Spinal cord (tissue), 9 donors: ENCODE measurements at regions not wholly inside any gene's neighbourhood (a gene's known extent, or its start where the extent isn't known, plus 50 kb on each side); places are given as distances from the start of the nearest gene placed in this dataset.

Source experiments
- DNase-seq, 6 donors: peaks; one replicate each; pipeline versions ENCODE4 v3.0.0 to v3.0.0-alpha.2; 2013 to 2015; ENCODE audit warnings: low spot score in 6 of 6, low read depth in 4 of 6
- H3K27ac ChIP-seq: one replicate; pipeline ENCODE4 v1.5.1; 2013; ENCODE audit warnings: low read depth, low read length, control low read depth
- H3K27me3 ChIP-seq: one replicate; pipeline ENCODE4 v1.6.1; 2013; ENCODE audit warnings: low read length; ENCODE audit not compliant: control insufficient read depth, insufficient read depth
- H3K36me3 ChIP-seq: one replicate; pipeline ENCODE4 v1.6.1; 2013; ENCODE audit warnings: low read length; ENCODE audit not compliant: control insufficient read depth, insufficient read depth
- H3K4me1 ChIP-seq: one replicate; pipeline ENCODE4 v1.6.1; 2013; ENCODE audit warnings: low read length; ENCODE audit not compliant: control insufficient read depth, insufficient read depth
- H3K4me3 ChIP-seq: one replicate; pipeline ENCODE4 v1.5.1; 2013; ENCODE audit warnings: low read depth, low read length, control low read depth
- H3K9me3 ChIP-seq: one replicate; pipeline ENCODE4 v1.6.1; 2013; ENCODE audit warnings: low read length; ENCODE audit not compliant: control insufficient read depth, insufficient read depth
- WGBS: methylation state at CpG from one replicate; pipeline ENCODE4 v1.1.5; 2013; ENCODE audit warnings: missing lambda C conversion rate; ENCODE audit not compliant: insufficient coverage; 5-methylcytosine and 5-hydroxymethylcytosine counted together
- donor health status: healthy.

DNA sequence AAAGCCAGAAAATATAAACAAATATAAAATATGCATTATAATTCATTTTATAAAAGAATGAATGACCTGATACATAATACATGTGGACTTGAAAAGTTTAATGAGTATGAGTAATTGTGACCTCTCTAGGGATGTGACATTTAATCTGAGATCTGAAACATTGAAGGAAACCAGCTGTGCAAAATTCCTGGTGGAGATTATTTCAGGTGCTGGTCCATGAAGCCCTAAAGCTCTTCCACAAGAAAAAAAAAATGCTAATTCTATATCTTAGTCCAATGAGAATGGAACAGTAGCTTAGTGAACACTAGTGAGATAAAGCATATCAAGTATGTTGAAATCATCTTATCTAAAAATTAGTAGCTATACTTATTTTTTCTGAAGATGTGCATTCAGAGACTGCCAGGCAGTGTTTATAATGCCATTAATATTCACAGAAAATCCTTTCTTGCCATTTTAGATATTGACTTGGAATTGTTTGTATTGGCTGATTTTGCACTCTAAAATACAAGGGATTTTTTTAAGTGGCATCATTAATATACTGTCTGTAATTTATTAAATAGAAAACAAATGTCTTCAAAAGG is 1485.9 kb downstream of the PLA2G4A start:
- Histone ChIP-seq H3K27me3 (no peaks in the 10 kb centered on the region), H3K4me1 (no peaks in the 10 kb centered on the region), H3K9me3 (no peaks in the 10 kb centered on the region), H3K36me3 (no peaks in the 10 kb centered on the region), H3K27ac (no peak overlapping the region), H3K4me3 (no peak overlapping the region)
- DNase-seq, result no peak

GRCh38 chr1:188317894-188318293 is 1489.1 kb downstream of the PLA2G4A start:
- Histone ChIP-seq H3K9me3 (no peaks in the 10 kb centered on the region), H3K27me3 (no peaks in the 10 kb centered on the region), H3K4me1 (no peaks in the 10 kb centered on the region), H3K36me3 (no peaks in the 10 kb centered on the region), H3K27ac (no peak overlapping the region), H3K4me3 (no peak overlapping the region)
- no peak for DNase-seq

DNA sequence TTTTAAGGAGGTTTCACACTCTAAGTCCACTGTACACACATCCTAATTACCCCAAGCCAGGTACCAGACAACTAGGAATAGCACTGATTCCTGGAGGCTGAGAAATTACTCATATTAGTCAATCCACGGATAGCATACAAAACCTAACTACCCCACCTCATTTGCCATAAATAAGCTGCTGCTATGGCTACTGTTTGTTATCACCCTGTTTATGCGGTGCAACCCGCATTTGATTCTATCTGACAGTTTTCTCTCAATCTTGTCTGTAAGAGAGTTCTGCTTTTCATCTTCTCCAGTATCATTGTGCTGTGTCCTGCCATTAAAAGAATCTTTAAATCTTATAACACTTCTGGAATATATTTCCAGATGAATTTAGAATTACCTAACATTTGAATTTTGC is 1496.5 kb downstream of the PLA2G4A start:
- 95% methylated on average over 3 of the region's 3 CpGs for WGBS
- Histone ChIP-seq H3K36me3 (no peaks in the 10 kb centered on the region), H3K9me3 (no peaks in the 10 kb centered on the region), H3K27me3 (no peaks in the 10 kb centered on the region), H3K27ac (no peak overlapping the region), H3K4me3 (no peak overlapping the region), H3K4me1 (no peaks in the 10 kb centered on the region)
- no peak for DNase-seq

- no peak for DNase-seq
- Histone ChIP-seq H3K4me1 (no peaks in the 10 kb centered on the region), H3K4me3 (no peak overlapping the region), H3K9me3 (peaks cover 2% of the 10 kb centered on the region), H3K36me3 (no peaks in the 10 kb centered on the region), H3K27me3 (no peaks in the 10 kb centered on the region), H3K27ac (no peak overlapping the region)
- 89% methylated on average over 1 of the region's 1 CpG for WGBS
Observed at GRCh38 chr1:188343914-188344313, 1515.2 kb downstream of the PLA2G4A start.

DNA sequence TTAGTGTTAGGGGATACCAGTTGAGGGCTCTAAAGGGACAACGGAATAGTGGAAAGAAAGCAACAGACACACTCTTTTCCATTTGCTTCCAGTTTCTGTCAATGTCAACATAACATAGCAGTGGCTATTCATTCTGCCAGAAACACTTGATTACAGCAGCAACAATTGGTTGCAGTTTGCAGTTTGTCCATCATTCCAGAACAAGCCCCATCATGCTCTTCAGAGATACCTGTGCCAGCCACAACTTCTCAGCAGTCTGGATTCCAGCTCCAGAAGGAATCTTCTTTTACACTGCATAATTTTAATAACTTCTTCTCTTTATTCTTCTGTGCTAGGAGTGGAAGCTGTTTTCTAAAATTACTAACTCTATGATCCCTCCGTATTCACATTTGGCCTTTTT is 1521.4 kb downstream of the PLA2G4A start:
- WGBS, result 88% methylated on average over 1 of the region's 2 CpGs
- no peaks in the 10 kb centered on the region for H3K36me3 ChIP-seq
- H3K27me3 ChIP-seq, result no peaks in the 10 kb centered on the region

DNA sequence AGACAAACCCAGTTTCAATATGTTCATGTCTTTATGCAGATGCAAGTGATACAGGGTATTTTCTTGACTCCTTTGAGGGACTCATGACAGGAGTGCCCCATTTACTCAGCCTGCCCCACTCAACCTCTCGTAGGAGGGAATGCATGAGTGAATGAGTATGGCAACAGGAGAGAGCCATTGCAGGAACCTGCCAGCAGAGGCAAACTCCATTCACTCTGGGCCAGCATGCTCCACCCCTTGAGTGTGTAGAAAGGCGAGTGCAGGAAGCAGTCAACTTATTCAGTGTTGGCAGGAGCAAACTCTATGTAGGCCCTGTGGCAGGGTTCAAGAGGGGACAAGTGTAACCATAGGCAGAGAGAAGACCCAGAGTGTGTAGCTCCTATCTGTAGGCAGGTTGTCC is 1526.3 kb downstream of the PLA2G4A start:
- WGBS, result 88% methylated on average over 1 of the region's 2 CpGs
- H3K4me1 ChIP-seq, result no peaks in the 10 kb centered on the region
- H3K9me3 ChIP-seq, result no peaks in the 10 kb centered on the region
- H3K4me3 ChIP-seq, result no peak overlapping the region
- H3K27ac ChIP-seq, result no peak overlapping the region
- no peaks in the 10 kb centered on the region for H3K36me3 ChIP-seq
- H3K27me3 ChIP-seq, result no peaks in the 10 kb centered on the region
- no peak for DNase-seq

More for the DNA sequence above, 1521.4 kb downstream of the PLA2G4A start:
- no peak for DNase-seq
- Histone ChIP-seq H3K4me3 (no peak overlapping the region), H3K9me3 (no peaks in the 10 kb centered on the region), H3K27ac (no peak overlapping the region), H3K4me1 (no peaks in the 10 kb centered on the region)

GRCh38 chr1:188355847-188356246 is 1527.1 kb downstream of the PLA2G4A start:
- H3K27ac ChIP-seq, result no peak overlapping the region
- H3K27me3 ChIP-seq, result no peaks in the 10 kb centered on the region
- 90% methylated on average over 5 of the region's 5 CpGs for WGBS
- no peak overlapping the region for H3K4me3 ChIP-seq
- DNase-seq, result no peak
- H3K4me1 ChIP-seq, result no peaks in the 10 kb centered on the region
- H3K36me3 ChIP-seq, result no peaks in the 10 kb centered on the region
- H3K9me3 ChIP-seq, result no peaks in the 10 kb centered on the region

GRCh38 chr1:188359315-188359714 is 1530.6 kb downstream of the PLA2G4A start:
- H3K4me3 ChIP-seq, result no peak overlapping the region
- no peaks in the 10 kb centered on the region for H3K27me3 ChIP-seq
- no peak for DNase-seq
- WGBS, result no CpG with 5 or more reads among the region's 4 CpGs
- H3K27ac ChIP-seq, result no peak overlapping the region
- no peaks in the 10 kb centered on the region for H3K9me3 ChIP-seq
- no peaks in the 10 kb centered on the region for H3K36me3 ChIP-seq
- no peaks in the 10 kb centered on the region for H3K4me1 ChIP-seq

DNA sequence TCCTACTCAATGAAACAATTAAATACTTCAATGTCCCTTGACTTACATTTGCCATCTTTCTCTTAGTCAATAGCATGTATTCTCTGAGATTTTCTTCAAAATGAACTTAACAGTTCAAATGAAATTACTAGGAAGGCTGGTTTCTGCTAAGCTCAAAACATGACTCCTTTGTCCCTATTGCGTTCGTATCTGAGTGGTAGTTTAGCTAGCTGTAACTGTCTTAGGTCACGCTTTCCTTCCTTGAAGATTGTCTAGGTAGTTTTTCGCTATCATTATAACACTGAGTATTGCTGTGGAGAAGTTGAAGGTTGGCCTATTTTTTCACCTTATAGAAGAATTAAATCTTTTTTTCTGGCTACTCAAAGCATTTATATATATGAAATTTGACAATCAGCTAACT is 1535.2 kb downstream of the PLA2G4A start:
- H3K36me3 ChIP-seq, result no peaks in the 10 kb centered on the region
- WGBS, result no CpG with 5 or more reads among the region's 4 CpGs
- no peak overlapping the region for H3K4me3 ChIP-seq
- H3K27ac ChIP-seq, result no peak overlapping the region
- no peaks in the 10 kb centered on the region for H3K4me1 ChIP-seq
- H3K9me3 ChIP-seq, result no peaks in the 10 kb centered on the region
- no peaks in the 10 kb centered on the region for H3K27me3 ChIP-seq
- no peak for DNase-seq

DNA sequence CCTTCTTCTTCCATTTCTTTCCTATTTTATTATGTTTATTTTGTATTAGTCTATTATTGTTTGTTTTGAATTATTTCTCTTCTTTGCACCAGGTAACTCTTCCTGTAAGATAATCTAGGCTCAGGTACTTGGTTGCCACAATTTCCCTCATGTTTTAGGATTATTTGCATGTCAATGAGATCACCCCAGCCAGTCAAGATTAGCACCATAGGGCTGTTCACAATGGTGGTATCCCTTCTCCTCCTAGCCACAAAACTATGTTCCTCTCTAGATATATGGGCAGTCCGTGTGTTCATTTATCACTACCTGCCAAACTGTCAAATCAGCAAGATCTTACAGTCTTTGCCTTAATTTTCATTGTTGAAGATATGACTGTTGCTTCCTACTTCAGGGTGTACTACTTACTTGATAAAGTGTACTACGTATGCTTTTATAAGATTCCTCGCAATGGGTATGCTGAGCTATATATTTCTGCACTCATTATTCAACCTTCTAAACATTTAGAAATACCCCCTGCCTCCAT is 1536.2 kb downstream of the PLA2G4A start:
- Histone ChIP-seq H3K27ac (no peak overlapping the region), H3K27me3 (no peaks in the 10 kb centered on the region), H3K4me1 (no peaks in the 10 kb centered on the region), H3K9me3 (no peaks in the 10 kb centered on the region), H3K4me3 (no peak overlapping the region), H3K36me3 (no peaks in the 10 kb centered on the region)
- no CpG with 5 or more reads among the region's 3 CpGs for WGBS
- DNase-seq, result no peak
